Body of pancreas (tissue), 4 donors: ENCODE measurements at regions not wholly inside any gene's neighbourhood (a gene's known extent, or its start where the extent isn't known, plus 50 kb on each side); places are given as distances from the start of the nearest gene placed in this dataset.

Experiments
- POLR2A ChIP-seq, 3 donors: fragments of 450-650 bp; IDR thresholded peaks; one replicate each; pipeline ENCODE4 v1.6.1; 2016; ENCODE audit warnings: antibody characterized with exemption in 3 of 3, mild to moderate bottlenecking in 2 of 3
- TF ChIP-seq, protein P1 (sequence below), 7 experiments: fragments of 450-650 bp in 4 of 7; fragments of 200-600 bp in 3 of 7; sonication (generic) in 3 of 7; IDR thresholded peaks; one replicate each; pipeline ENCODE4 v1.5.1; 2016 to 2019; ENCODE audit warnings: antibody characterized with exemption in 7 of 7

DNA sequence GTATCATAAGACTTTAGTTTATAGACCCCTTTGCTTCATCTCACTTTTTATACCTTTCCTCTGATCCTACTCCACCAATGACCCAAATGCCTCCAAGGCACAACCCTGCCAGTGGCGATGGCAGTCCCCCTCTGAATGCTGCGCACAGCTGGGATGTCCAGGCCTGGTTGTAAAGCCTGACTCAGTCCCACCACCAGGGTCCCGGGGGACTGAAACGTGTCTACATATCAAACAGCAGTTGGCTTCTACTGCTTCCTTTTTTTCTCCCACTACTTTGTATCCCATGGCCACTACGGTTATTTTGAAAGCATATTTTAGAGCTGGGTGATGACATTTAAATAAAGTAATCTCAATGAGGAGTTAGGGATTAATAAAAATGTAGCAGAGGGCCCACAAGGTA, 329.8 kb upstream of the PSMD7 start:
- TF ChIP-seq, protein P1, sequence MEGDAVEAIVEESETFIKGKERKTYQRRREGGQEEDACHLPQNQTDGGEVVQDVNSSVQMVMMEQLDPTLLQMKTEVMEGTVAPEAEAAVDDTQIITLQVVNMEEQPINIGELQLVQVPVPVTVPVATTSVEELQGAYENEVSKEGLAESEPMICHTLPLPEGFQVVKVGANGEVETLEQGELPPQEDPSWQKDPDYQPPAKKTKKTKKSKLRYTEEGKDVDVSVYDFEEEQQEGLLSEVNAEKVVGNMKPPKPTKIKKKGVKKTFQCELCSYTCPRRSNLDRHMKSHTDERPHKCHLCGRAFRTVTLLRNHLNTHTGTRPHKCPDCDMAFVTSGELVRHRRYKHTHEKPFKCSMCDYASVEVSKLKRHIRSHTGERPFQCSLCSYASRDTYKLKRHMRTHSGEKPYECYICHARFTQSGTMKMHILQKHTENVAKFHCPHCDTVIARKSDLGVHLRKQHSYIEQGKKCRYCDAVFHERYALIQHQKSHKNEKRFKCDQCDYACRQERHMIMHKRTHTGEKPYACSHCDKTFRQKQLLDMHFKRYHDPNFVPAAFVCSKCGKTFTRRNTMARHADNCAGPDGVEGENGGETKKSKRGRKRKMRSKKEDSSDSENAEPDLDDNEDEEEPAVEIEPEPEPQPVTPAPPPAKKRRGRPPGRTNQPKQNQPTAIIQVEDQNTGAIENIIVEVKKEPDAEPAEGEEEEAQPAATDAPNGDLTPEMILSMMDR (IDR thresholded peaks at IDR 0.05) = no peak
- no peak for TF ChIP-seq POLR2A (IDR thresholded peaks at IDR 0.05)
